H54 (cell line): ENCODE measurements at regions not wholly inside any gene's neighbourhood (a gene's known extent, or its start where the extent isn't known, plus 50 kb on each side); places are given as distances from the start of the nearest gene placed in this dataset.
A peak's percentile ranks its signal among the peaks of the same experiment; 100 is the strongest.

Experiments used
- DNase-seq: peaks from one replicate; pipeline ENCODE4 v3.0.0; 2011; ENCODE audit warnings: low spot score, mixed read lengths; ENCODE audit not compliant: insufficient read length
- FAIRE-seq: peaks from 3 replicates; lab custom pipeline; 2011; peaks lifted over from hg19 to GRCh38; lab: Jason Lieb, UNC
- POLR2A ChIP-seq: IDR thresholded peaks from 2 replicates; pipeline ENCODE4 v1.6.1; 2011; ENCODE audit warnings: low read depth, mild to moderate bottlenecking, low read length

DNA sequence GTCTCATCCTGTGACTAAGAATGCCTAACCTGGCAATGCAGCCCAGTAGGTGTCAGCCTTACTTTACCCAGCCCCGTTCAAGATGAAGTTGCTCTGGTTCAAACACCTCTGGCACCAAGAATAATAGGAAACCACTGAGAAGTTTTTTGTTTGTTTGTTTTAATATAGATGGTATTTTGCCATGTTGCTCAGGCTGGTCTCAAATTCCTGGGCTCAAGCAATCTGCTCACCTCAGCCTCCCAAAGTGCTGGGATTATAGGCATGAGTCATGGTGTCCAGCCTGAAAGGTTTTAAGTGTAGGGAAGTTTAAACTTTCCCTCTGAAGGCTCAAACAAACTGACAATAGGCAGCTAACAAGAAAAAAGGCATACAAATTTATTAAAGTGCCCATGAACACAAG lies 51.2 kb upstream of the ABCC4 start:
- no peak for TF ChIP-seq POLR2A
- no peak for DNase-seq
- FAIRE-seq: peak; percentile 33

GRCh38 chr13:95354156-95354555 lies 52.9 kb upstream of the ABCC4 start:
- no peak for TF ChIP-seq POLR2A
- DNase-seq (no peak), FAIRE-seq (no peak)

DNA sequence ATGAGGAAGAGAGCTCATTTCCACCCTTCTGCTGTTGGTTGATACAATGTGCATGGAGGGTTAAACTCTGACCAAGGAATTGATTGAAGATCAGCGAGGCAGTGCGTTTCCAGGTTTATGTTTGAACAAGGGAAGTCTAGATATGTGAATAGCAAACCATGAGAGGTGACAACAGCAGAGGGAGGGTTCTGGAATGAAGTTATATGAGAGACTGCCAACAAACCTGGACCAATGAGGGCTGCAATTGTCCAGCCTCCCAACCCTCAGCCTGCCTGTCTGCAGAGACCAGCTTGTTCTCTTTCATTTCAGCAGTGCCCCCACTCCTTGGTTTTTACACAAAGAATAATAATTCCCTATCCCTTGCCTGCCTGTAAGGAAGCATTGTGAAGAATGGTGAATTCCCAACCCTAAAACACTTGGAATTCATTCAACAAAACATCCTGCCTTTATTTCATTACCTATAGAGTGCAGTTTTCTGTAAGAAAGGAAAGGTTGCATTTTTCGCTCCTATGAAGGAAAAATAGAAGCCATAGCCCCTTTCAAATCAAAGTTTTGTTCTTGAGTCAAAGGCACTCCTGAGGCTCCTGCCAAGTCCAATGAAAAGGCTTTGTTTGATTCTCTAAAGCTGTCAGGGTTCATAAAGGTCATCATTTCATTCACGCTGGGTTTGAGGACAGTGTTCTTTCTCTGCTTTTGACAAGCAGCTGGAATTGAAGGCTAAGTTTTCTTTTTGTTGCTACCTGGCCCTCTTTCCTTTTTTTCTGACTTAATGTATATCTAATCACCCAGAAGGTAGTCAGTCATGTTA lies 53.6 kb upstream of the ABCC4 start:
- TF ChIP-seq POLR2A: no peak
- no peak for FAIRE-seq
- DNase-seq: no peak

GRCh38 chr13:95355494-95355893 lies 54.2 kb upstream of the ABCC4 start:
- FAIRE-seq: peak; percentile 61
- peak; percentile 39 for DNase-seq
- no peak for TF ChIP-seq POLR2A

GRCh38 chr13:95356916-95357315 lies 55.7 kb upstream of the ABCC4 start:
- FAIRE-seq (no peak), DNase-seq (no peak)
- TF ChIP-seq POLR2A: no peak

GRCh38 chr13:95357875-95358274 lies 56.6 kb upstream of the ABCC4 start:
- no peak for DNase-seq
- no peak for FAIRE-seq
- no peak for TF ChIP-seq POLR2A

DNA sequence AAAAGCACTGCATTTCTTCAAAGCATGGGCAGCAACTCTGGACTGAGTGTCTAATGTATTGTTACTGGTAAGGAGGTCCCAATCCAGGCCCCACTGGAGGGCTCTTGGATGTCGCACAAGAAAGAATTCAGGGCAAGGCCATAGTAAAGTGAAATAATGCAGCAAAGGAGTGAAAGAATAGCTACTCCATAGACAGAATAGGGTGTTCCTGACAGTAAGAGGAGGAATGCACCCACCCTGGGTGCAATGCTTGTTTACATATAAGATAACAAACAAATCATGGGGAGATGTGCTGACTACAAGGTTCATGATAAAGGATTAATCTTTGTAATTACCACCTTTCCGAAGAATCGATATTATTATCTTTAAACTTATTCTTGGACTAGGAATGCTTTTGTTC lies 58.8 kb upstream of the ABCC4 start:
- TF ChIP-seq POLR2A: no peak
- DNase-seq: no peak
- FAIRE-seq: no peak

GRCh38 chr13:95360464-95361097 lies 59.3 kb upstream of the ABCC4 start:
- TF ChIP-seq POLR2A: no peak
- DNase-seq (no peak), FAIRE-seq (no peak)

GRCh38 chr13:95361686-95362085 lies 60.4 kb upstream of the ABCC4 start:
- no peak for TF ChIP-seq POLR2A
- no peak for FAIRE-seq

DNA sequence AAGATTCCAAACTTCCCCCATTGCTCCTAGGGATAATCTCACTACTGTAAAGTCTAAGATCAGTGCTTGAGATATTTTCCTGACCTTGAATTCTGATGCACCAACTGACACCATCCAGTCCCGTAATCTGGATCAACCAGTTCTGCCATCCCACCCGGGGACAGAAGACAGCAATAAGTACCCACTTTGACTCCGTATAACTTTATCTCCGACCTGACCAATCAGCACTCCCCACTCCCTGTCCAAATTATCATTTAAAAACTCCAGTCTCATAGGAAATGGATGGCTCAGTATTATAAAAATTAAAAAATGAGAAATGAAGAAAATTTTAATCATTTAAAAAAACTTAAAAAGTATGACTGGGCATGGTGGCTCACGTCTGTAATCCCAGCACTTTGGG lies 61.4 kb upstream of the ABCC4 start:
- no peak for TF ChIP-seq POLR2A
- DNase-seq: no peak
- FAIRE-seq: no peak

More at GRCh38 chr13:95361686-95362085, 60.4 kb upstream of the ABCC4 start:
- no peak for DNase-seq

GRCh38 chr13:95367309-95367843 lies 66.1 kb upstream of the ABCC4 start:
- DNase-seq: no peak
- no peak for TF ChIP-seq POLR2A
- FAIRE-seq: no peak

DNA sequence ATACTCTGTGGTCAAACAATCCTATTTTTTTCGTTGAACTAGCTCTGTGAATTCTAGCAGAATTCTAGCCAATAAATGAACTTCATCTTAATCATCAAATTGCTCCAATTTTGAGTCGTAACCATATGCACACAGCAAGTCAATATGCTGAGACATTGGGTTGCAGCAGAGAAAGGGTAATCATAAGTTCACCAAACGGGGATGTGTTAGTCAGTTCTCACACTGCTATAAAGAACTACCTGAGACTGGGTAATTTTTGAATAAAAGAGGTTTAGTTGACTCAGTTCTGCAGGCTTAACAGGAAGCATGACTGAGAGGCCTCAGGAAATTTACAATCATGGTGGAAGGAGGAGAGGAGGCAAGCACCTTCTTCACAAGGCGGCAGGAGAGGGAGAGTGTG lies 67.7 kb upstream of the ABCC4 start:
- FAIRE-seq (no peak), DNase-seq (no peak)
- TF ChIP-seq POLR2A: no peak

DNA sequence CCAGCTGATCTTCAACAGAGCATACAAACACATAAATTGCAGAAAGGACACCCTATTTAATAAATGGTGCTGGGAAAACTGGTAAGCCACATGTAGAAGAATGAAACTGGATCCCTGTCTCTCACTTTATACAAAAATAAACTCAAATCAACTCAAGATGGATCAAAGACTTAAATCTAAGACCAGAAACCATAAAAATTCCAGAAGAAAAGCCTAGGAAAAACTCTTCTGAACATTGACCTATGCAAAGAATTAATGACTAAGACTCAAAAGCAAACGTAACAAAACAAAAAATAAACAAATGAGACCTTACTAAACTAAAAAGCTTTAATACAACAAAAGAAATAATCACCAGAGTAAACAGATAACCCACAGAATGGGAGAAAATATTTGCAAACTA lies 74.5 kb upstream of the ABCC4 start:
- TF ChIP-seq POLR2A: no peak
- FAIRE-seq (no peak), DNase-seq (no peak)

GRCh38 chr13:95378603-95379002 lies 77.4 kb upstream of the ABCC4 start:
- TF ChIP-seq POLR2A: no peak
- DNase-seq: no peak
- no peak for FAIRE-seq
